PFSK-1 (cell line): ENCODE measurements at regions not wholly inside any gene's neighbourhood (a gene's known extent, or its start where the extent isn't known, plus 50 kb on each side); places are given as distances from the start of the nearest gene placed in this dataset.

ENCODE experiments used
- FOXP2 ChIP-seq: optimal IDR thresholded peaks from 2 replicates; pipeline ENCODE3; 2011; ENCODE audit warnings: borderline replicate concordance, control low read depth, inconsistent platforms; ENCODE audit not compliant: insufficient read depth; ENCODE audit errors: extremely low read length, extremely low read depth
- POLR2AphosphoS5 ChIP-seq: IDR thresholded peaks from 2 replicates; pipeline ENCODE4 v1.6.1; 2012; ENCODE audit warnings: low read depth, mild to moderate bottlenecking, control low read depth, low read length, moderate library complexity
- SIN3A ChIP-seq: IDR thresholded peaks from 2 replicates; pipeline ENCODE4 v1.6.1; 2012; ENCODE audit warnings: mild to moderate bottlenecking, low read length, moderate library complexity, borderline replicate concordance; ENCODE audit not compliant: insufficient read depth
- TAF1 ChIP-seq: IDR thresholded peaks from 2 replicates; pipeline ENCODE4 v1.6.1; 2012; ENCODE audit warnings: low read length, control low read depth, borderline replicate concordance; ENCODE audit not compliant: insufficient read depth
- TF ChIP-seq, protein P1 (sequence below), 2 experiments: IDR thresholded peaks; 2 replicates each; pipeline versions ENCODE4 v1.6.1 to v1.8.0; 2011 to 2012; ENCODE audit warnings: low read depth in 2 of 2, low read length in 2 of 2, control low read depth in 1 of 2, inconsistent platforms in 1 of 2, mild to moderate bottlenecking in 1 of 2, moderate library complexity in 1 of 2; ENCODE audit not compliant: insufficient read depth in 1 of 2

DNA sequence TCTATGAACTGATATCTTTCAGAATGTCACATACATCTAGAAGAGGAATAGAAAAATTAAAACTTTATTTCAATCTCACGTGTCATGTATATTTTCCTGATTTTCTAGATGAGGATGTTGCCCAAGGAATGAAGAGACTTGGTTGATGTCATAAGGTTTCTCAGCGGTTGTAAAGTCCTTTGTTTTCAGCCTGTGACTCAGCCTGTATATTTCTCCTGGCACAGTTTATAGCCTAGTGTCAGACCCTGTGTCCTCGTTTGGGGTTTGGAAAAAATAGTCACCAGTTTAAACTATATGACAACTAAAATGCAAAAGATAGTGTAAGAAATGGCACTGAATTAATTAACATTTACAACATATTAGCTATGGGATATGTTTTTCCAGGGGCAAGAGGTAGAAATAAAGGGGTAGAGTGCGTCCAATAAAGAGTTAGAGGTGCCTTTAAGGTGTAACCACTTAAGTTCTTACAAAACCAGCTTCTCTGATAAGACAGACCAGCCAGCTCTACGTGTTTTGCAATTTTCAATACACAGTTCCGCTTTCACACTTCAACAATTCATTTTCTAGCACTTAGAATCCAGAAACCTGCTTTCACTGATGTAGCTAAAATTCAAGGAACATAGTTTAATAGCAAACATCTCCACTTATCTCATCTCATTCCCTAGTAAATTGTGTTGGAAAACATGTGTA lies 1432.6 kb upstream of the TENM4 start:
- TF ChIP-seq POLR2AphosphoS5 (no peak), SIN3A (no peak), FOXP2 (no peak), TAF1 (no peak)
- TF ChIP-seq, protein P1, sequence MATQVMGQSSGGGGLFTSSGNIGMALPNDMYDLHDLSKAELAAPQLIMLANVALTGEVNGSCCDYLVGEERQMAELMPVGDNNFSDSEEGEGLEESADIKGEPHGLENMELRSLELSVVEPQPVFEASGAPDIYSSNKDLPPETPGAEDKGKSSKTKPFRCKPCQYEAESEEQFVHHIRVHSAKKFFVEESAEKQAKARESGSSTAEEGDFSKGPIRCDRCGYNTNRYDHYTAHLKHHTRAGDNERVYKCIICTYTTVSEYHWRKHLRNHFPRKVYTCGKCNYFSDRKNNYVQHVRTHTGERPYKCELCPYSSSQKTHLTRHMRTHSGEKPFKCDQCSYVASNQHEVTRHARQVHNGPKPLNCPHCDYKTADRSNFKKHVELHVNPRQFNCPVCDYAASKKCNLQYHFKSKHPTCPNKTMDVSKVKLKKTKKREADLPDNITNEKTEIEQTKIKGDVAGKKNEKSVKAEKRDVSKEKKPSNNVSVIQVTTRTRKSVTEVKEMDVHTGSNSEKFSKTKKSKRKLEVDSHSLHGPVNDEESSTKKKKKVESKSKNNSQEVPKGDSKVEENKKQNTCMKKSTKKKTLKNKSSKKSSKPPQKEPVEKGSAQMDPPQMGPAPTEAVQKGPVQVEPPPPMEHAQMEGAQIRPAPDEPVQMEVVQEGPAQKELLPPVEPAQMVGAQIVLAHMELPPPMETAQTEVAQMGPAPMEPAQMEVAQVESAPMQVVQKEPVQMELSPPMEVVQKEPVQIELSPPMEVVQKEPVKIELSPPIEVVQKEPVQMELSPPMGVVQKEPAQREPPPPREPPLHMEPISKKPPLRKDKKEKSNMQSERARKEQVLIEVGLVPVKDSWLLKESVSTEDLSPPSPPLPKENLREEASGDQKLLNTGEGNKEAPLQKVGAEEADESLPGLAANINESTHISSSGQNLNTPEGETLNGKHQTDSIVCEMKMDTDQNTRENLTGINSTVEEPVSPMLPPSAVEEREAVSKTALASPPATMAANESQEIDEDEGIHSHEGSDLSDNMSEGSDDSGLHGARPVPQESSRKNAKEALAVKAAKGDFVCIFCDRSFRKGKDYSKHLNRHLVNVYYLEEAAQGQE (IDR thresholded peaks at IDR 0.05; ENCODE audit: insufficient read depth in 1 of 2, low read depth in 2 of 2, low read length in 2 of 2): no peak

DNA sequence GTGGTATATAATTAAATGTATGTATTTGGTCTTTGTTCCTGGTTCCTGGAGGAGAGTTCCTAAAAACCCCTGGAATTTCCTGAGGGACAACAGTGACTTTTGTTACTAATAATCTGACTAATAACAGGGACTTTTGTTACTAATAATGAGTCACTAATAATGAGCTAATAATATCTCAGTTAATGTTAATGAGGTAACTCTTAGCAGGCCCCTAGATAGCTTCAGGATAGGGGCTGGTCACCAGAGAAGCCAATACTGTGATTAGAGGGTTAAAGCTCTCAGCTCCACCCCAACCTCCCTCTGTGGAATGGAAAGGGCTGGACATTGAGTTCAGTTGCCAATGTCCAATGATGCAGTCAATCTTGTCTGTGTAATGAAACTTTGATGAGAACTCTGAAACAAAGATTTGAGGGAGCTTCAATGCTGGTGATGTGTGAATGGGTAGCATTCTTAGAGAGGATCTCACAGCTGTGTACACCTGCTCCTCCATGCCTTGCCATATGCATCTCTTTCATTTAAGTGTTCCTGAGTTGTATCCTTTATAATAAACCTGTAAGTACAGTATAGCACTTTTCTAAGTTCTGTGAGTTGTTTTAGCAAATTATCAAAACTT lies 1431.4 kb upstream of the TENM4 start:
- no peak for TF ChIP-seq POLR2AphosphoS5
- no peak for TF ChIP-seq TAF1
- TF ChIP-seq, protein P1 (IDR thresholded peaks at IDR 0.05; ENCODE audit: insufficient read depth in 1 of 2, low read depth in 2 of 2, low read length in 2 of 2): no peak
- TF ChIP-seq FOXP2: no peak
- TF ChIP-seq SIN3A: no peak

DNA sequence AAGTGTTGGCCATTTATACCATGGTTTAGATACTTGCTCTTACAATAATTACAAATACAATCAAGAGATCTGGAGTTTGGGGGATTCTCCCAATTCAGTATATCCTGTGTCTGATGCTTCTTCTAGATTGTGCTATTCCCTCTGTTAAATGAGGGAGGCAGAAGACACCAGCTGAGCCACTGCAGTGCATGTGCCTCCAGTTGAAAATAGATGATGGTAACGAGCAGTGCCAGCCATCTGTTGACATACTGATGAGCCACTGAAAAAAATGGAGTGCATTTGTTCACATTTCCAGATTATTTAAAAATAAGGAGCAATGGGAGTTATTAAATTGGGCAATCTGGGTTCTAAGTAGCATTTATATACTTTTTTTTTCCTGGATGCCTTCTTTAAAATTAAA lies 1428.0 kb upstream of the TENM4 start:
- TF ChIP-seq SIN3A (no peak), FOXP2 (no peak), POLR2AphosphoS5 (no peak), TAF1 (no peak)
- TF ChIP-seq, protein P1 (IDR thresholded peaks at IDR 0.05; ENCODE audit: insufficient read depth in 1 of 2, low read depth in 2 of 2, low read length in 2 of 2): no peak

DNA sequence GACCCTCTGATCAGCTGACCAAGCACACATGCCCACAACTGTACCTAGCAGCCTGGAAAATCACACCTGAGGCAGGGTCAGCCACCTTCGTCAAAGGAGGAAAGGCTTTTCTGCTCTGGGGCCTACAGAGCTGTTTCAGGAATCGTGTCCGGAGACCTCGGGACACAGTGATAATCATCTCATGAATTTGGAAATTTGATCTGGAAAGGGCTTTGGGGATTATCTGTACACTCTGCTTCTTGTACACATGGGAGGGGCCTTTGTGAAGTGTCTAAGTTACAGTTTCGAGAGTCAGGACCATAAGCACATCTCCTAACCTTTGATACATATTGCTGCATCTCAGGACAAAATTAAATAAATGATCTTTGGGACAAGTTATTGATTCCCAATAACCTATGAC lies 1421.2 kb upstream of the TENM4 start:
- no peak for TF ChIP-seq TAF1
- TF ChIP-seq POLR2AphosphoS5: no peak
- TF ChIP-seq, protein P1 (IDR thresholded peaks at IDR 0.05; ENCODE audit: insufficient read depth in 1 of 2, low read depth in 2 of 2, low read length in 2 of 2): no peak
- TF ChIP-seq FOXP2: no peak
- TF ChIP-seq SIN3A: no peak

DNA sequence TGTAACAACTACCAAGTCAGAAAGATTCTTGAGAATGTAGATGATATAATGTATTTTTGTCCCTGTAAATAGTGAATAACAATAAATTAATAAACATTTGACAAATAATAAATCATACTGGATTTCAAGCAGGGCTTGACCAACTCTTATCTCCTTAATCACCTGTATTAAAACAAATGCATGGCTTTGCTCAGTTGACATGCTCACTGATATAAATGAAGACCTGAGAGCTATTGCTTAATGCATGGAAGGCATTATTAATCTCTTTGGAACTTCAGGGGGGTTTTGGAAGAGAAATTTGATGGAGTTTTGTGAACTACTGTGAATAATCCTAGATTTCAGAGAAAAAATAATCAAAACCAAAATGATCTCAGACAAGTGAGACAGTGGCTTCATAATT lies 1420.4 kb upstream of the TENM4 start:
- TF ChIP-seq FOXP2 (no peak), TAF1 (no peak), SIN3A (no peak)
